ENCODE measurements at regions not wholly inside any gene's neighbourhood (a gene's known extent, or its start where the extent isn't known, plus 50 kb on each side); places are given as distances from the start of the nearest gene placed in this dataset.

- Histone ChIP-seq H3K4me2 (ENCODE audit: low read depth, low read length, poor library complexity, severe bottlenecking) (peak overlapping the region; percentile 31), H3K4me3 (ENCODE audit: low read length, poor library complexity, severe bottlenecking) (no peak overlapping the region), H4K20me1 (ENCODE audit: insufficient read depth, low read length, poor library complexity, severe bottlenecking) (no peaks in the 10 kb centered on the region), H3K36me3 (ENCODE audit: insufficient read depth, low read length) (no peaks in the 10 kb centered on the region), H3K79me2 (ENCODE audit: insufficient read depth, low read length) (no peaks in the 10 kb centered on the region), H3K9me3 (ENCODE audit: insufficient read depth, low read depth, low read length) (no peaks in the 10 kb centered on the region), H3K4me1 (ENCODE audit: insufficient read depth, low read length, poor library complexity, severe bottlenecking) (peaks cover 58% of the 10 kb centered on the region), H3F3A (ENCODE audit: low read depth) (no peaks in the 10 kb centered on the region), H2AFZ (ENCODE audit: low read length) (peak overlapping the region; percentile 83; the same call in 1 of the 2 replicates), H3K9me2 (replicated peaks; ENCODE audit: low read depth, low read length) (no peaks in the 10 kb centered on the region), H3K9ac (ENCODE audit: low read depth, low read length, poor library complexity, severe bottlenecking) (peak overlapping the region; percentile 12), H3K27me3 (ENCODE audit: insufficient read depth, low read length, poor library complexity, severe bottlenecking) (no peaks in the 10 kb centered on the region)
- TF ChIP-seq EZH2phosphoT487 (IDR thresholded peaks at IDR 0.05; ENCODE audit: borderline replicate concordance) (no peak), CTCF (conservative IDR thresholded peaks at IDR 0.05; ENCODE audit: low read length) (peak; percentile 88)
Measured at GRCh38 chr14:22099942-22100763, 426.5 kb upstream of the OR4E1 start.

- Histone ChIP-seq H3K79me2 (ENCODE audit: insufficient read depth, low read length) (no peaks in the 10 kb centered on the region), H3K9me2 (replicated peaks; ENCODE audit: low read depth, low read length) (no peaks in the 10 kb centered on the region), H3K4me1 (ENCODE audit: insufficient read depth, low read length, poor library complexity, severe bottlenecking) (peaks cover 55% of the 10 kb centered on the region), H3K27me3 (ENCODE audit: insufficient read depth, low read length, poor library complexity, severe bottlenecking) (no peaks in the 10 kb centered on the region), H3K9ac (ENCODE audit: low read depth, low read length, poor library complexity, severe bottlenecking) (no peak overlapping the region), H3K4me3 (ENCODE audit: low read length, poor library complexity, severe bottlenecking) (peak overlapping the region; percentile 47), H3K36me3 (ENCODE audit: insufficient read depth, low read length) (no peaks in the 10 kb centered on the region), H3K4me2 (ENCODE audit: low read depth, low read length, poor library complexity, severe bottlenecking) (peak overlapping the region; percentile 71), H3F3A (ENCODE audit: low read depth) (no peaks in the 10 kb centered on the region), H2AFZ (ENCODE audit: low read length) (no peak overlapping the region), H4K20me1 (ENCODE audit: insufficient read depth, low read length, poor library complexity, severe bottlenecking) (no peaks in the 10 kb centered on the region), H3K9me3 (ENCODE audit: insufficient read depth, low read depth, low read length) (no peaks in the 10 kb centered on the region)
- TF ChIP-seq CTCF (conservative IDR thresholded peaks at IDR 0.05; ENCODE audit: low read length) (no peak), EZH2phosphoT487 (IDR thresholded peaks at IDR 0.05; ENCODE audit: borderline replicate concordance) (no peak)
Measured at GRCh38 chr14:22098435-22098834, 424.8 kb upstream of the OR4E1 start.

- peak overlapping the region; percentile 47 for H3K4me3 ChIP-seq (ENCODE audit: low read length, poor library complexity, severe bottlenecking)
- no peaks in the 10 kb centered on the region for H3K79me2 ChIP-seq (ENCODE audit: insufficient read depth, low read length)
Measured at GRCh38 chr14:22097586-22098292, 424.1 kb upstream of the OR4E1 start.

More at GRCh38 chr14:22097586-22098292, 424.1 kb upstream of the OR4E1 start:
- Histone ChIP-seq H3K36me3 (ENCODE audit: insufficient read depth, low read length) (no peaks in the 10 kb centered on the region), H2AFZ (ENCODE audit: low read length) (no peak overlapping the region), H3K9me2 (replicated peaks; ENCODE audit: low read depth, low read length) (no peaks in the 10 kb centered on the region), H3K9me3 (ENCODE audit: insufficient read depth, low read depth, low read length) (no peaks in the 10 kb centered on the region), H3F3A (ENCODE audit: low read depth) (no peaks in the 10 kb centered on the region), H3K27me3 (ENCODE audit: insufficient read depth, low read length, poor library complexity, severe bottlenecking) (no peaks in the 10 kb centered on the region), H4K20me1 (ENCODE audit: insufficient read depth, low read length, poor library complexity, severe bottlenecking) (no peaks in the 10 kb centered on the region), H3K4me1 (ENCODE audit: insufficient read depth, low read length, poor library complexity, severe bottlenecking) (peaks cover 55% of the 10 kb centered on the region), H3K9ac (ENCODE audit: low read depth, low read length, poor library complexity, severe bottlenecking) (no peak overlapping the region), H3K4me2 (ENCODE audit: low read depth, low read length, poor library complexity, severe bottlenecking) (peak overlapping the region; percentile 71)
- TF ChIP-seq EZH2phosphoT487 (IDR thresholded peaks at IDR 0.05; ENCODE audit: borderline replicate concordance) = no peak

All from Loucy (cell line).